HT1080 (cell line): ENCODE measurements at regions not wholly inside any gene's neighbourhood (a gene's known extent, or its start where the extent isn't known, plus 50 kb on each side); places are given as distances from the start of the nearest gene placed in this dataset.
"Not testable (repeated sequence)": the region's sequence is repeated elsewhere in the genome, so short reads cannot be mapped to it uniquely, and the experiment has no call there.

Source experiments
- DNase-seq: peaks from one replicate; pipeline ENCODE4 v3.0.0-alpha.2; 2015; ENCODE audit warnings: low read depth

- no peak for DNase-seq
Observed at GRCh38 chr6:126202707-126203106, 137.2 kb upstream of the CENPW start.

GRCh38 chr6:126204126-126204525 lies 135.8 kb upstream of the CENPW start:
- DNase-seq, result no peak

DNA sequence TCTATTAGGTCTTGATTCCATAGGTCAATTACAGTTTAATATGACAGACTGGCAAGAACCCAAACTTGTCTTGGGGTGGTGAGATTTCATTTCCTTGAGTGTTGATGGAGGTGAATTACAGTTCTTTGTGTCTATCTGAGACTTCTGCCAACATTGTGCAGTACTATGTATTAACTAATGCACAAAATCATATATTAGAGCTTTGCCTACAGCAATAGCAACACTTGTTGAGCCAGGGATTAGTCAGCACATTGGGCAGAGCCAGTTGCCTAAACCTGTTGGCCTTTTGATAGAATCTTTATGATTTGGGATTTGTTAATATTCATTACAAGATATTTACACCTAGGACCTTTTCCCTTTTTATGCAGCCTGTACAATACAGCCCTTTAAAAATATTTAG lies 135.3 kb upstream of the CENPW start:
- DNase-seq, result no peak

DNA sequence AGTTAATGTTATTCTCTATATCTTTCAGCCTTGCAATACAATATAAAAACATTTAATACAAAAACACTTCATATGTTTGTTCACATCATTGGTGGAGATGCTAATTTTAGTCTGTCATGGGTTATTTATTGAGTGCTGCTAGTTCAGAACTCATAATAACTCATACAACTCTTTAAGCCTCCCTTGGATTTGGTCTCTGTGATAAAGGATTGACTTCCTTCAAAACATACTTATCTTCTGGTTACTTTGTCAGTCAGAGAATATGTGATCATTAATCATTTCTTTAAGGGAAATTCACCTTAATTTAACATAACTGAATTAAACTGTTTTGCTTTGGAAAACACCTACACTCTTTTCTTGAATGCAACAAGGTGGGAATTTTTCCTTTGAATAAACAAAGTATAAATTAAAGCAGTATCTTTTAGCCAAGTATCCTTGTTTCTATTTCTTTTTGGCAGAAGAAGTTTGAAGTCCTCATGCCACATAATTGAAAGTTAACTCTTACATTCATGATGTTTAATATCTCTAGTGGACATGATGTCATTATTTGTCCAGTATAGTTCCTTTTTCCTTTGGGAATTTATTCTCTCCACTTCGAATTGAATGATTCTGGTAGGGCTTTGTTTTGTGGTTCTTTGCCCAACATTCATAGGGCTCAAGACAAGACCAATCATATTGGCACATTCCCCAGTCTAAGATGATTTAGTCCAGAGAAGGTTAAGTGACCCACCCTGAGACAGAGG lies 133.2 kb upstream of the CENPW start:
- DNase-seq, result no peak

GRCh38 chr6:126210398-126211075 lies 129.4 kb upstream of the CENPW start:
- DNase-seq, result peak; percentile 30

DNA sequence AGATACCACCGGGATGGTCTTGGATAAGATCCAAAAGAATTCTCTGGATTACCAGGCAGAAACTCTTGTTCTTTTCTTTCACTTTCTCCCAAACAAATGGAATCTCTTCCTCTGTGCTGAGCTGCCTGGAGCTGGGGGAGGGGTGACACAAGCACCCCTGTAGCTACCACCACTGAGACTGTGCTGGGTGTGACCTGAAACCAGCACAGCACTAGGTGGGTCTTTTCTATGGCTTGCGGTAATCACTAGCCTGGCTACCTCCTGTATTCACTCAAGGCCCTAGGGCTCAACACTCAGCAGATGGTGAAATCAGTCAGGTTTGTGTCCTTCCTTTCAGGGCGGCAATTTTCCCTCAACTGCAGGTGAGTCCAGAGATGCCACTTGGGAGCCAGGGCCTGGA lies 122.4 kb upstream of the CENPW start:
- no peak for DNase-seq

GRCh38 chr6:126220901-126221300 lies 119.0 kb upstream of the CENPW start:
- DNase-seq, result not testable (repeated sequence)

- DNase-seq, result no peak
Observed at GRCh38 chr6:126227833-126228702, 111.8 kb upstream of the CENPW start.

DNA sequence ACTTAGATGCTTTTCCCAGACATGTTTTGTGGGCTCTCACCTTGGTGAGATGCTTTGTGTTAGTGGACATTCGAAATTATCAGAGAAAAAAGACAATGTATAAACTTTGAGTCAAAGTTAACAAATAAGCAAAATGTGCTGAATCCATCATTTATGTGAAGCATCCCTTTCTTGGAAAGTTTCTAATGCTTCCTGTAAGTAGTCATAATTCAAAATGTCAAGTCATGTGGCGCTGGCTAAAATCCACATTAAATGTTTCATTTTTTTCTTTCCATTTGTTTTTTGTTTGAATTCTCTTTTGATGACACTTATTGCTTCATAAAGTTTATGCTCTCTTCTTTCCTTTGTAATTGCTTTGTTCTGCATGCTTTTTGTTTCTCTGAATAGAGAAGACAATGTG lies 107.2 kb upstream of the CENPW start:
- no peak for DNase-seq

- DNase-seq, result no peak
Observed at GRCh38 chr6:126233192-126233591, 106.7 kb upstream of the CENPW start.

GRCh38 chr6:126235363-126235762 lies 104.6 kb upstream of the CENPW start:
- no peak for DNase-seq

- DNase-seq, result no peak
Observed at GRCh38 chr6:126245077-126245476, 94.8 kb upstream of the CENPW start.

DNA sequence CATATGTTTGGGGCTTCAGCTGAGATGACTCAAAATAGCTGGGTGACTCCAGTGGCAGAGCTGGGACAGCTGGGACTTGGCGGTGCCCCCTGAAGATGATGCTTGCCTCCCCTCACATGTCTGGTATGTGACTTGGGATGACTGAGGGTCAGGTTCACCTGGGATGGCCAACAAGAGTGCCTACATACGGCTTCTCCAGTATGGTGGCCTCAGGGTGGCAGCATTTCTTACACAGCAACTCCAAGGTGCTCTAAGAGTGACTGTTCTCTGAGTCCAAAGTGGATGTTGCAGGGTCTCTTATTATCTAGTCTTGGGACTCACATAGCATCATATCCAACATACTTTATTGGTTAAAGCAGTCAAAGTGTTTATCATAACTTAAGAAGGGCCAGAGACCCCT lies 87.8 kb upstream of the CENPW start:
- DNase-seq, result no peak

GRCh38 chr6:126253431-126253830 lies 86.5 kb upstream of the CENPW start:
- DNase-seq, result no peak

- no peak for DNase-seq
Observed at GRCh38 chr6:126258150-126258549, 81.8 kb upstream of the CENPW start.

GRCh38 chr6:126261792-126262421 lies 78.0 kb upstream of the CENPW start:
- no peak for DNase-seq

DNA sequence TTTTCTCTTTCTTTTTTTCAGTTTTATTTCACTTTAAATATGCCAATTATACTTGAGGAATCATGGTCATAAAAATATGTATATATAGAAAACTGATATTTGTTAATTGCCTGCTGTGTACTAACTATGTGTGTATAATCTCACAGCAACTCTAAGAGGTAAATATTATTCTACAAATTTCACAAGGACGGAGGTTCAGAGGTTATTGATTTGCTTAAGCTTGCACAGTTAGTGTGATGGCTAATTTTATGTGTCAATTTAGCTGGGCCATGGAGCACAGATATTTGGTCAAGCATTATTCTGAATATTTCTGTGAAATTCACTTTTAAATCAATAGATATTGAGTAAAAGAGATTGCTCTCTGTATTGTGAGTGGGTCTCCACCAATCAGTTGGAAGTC lies 75.7 kb upstream of the CENPW start:
- DNase-seq, result no peak

- DNase-seq, result no peak
Observed at GRCh38 chr6:126266664-126267063, 73.3 kb upstream of the CENPW start.

GRCh38 chr6:126267626-126268025 lies 72.3 kb upstream of the CENPW start:
- DNase-seq, result peak; percentile 13

DNA sequence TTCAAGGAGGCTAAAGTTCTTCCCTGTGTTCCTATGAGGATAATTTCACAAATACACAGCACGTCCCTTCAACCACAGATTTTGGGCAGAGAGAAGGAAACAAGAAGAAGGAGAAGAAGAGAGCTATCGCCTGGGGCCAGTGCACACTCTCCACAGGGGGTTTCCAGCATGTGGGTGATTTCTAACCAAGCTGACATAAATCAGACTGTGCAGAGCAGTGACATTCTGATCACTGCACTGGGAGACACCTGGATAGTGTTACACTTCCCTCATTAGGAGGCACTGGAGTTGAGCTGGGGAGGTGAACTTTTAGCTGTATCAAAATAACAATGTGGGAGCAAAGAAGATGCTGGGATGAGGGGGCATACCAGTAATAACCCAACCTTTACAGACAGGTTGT lies 71.8 kb upstream of the CENPW start:
- DNase-seq, result no peak

DNA sequence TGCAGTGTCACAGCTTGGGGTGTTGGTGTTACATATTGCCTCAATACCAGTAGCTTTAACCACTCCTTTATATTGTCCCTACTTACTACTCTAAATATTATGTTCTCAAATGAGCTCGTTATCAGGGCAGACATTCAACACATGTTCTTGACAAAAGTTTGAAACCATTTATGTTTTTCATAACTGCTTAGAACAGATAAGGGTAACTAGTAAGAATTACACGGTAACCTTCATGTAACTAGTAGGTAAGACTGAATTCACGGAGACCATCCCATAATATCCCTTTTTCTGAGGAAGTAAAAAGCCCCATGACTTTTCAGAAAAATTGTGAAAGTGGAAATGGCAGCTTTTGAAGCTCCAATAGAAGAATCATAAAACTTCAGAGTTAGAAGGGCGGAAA lies 59.6 kb upstream of the CENPW start:
- no peak for DNase-seq

DNA sequence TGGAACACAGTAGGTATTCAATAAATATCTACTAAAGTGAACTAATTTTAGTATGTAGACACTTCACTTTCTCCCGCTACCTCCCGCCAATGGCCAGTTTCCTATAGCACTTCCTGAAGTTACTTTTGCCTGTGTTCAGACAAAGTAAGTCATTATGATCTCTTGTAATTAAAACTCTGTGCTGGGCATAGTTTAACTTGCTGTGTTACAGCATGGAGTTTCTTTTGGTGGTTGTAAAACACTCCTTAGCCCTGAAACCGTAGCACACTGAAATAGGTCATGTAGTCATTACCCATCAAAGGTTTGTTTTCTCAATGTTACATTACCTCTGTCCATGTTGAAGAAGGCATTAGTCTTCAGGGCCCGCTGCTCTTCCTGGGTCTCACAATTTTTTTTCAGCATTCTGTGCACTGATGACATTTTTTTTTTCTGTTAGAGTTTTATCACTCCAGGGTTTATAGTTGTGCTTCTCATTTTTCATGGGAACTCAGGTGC lies 54.0 kb upstream of the CENPW start:
- DNase-seq, result no peak
